WTC11 (cell line): ENCODE measurements at regions not wholly inside any gene's neighbourhood (a gene's known extent, or its start where the extent isn't known, plus 50 kb on each side); places are given as distances from the start of the nearest gene placed in this dataset.

Experiments
- ATAC-seq: fragments of 200-7000 bp; cut with Tn5 transposase; 2 replicates; pipeline ENCODE4 v1.10.0; 2021; ENCODE audit warnings: mild to moderate bottlenecking, moderate library complexity
- CTCF ChIA-PET: fragments of 300-600 bp; sonication (Branson Sonifier 250); formaldehyde crosslinking; loops from one replicate; lab custom pipeline; 2021; ENCODE audit warnings: antibody characterized with exemption; lab: Charles Lee
- POLR2A ChIA-PET: fragments of 350-600 bp; sonication (Branson Sonifier 250); formaldehyde crosslinking; loops from one replicate; lab custom pipeline; 2021; ENCODE audit warnings: antibody characterized with exemption; lab: Charles Lee
- DNase-seq: peaks from one replicate; pipeline ENCODE4 v3.0.0; 2021; ENCODE audit warnings: low spot score
- H3K27ac Mint-ChIP-seq: 2 replicates; pipeline ENCODE4 v1.8.0; 2021; ENCODE audit warnings: mixed read lengths
- H3K27me3 Mint-ChIP-seq: 2 replicates; pipeline ENCODE4 v1.8.0; 2021; ENCODE audit warnings: low read depth, mild to moderate bottlenecking, moderate library complexity, mixed read lengths
- H3K36me3 Mint-ChIP-seq: 2 replicates; pipeline ENCODE4 v1.8.0; 2021; ENCODE audit warnings: mixed read lengths
- H3K4me1 Mint-ChIP-seq: 2 replicates; pipeline ENCODE4 v1.8.0; 2022; ENCODE audit warnings: mixed read lengths
- H3K4me3 Mint-ChIP-seq: 2 replicates; pipeline ENCODE4 v1.8.0; 2021; ENCODE audit warnings: mild to moderate bottlenecking, moderate library complexity, mixed read lengths
- H3K9me3 Mint-ChIP-seq: 2 replicates; pipeline ENCODE4 v1.8.0; 2021; ENCODE audit warnings: mixed read lengths
- AR ChIP-seq: fragments of 250-450 bp; sonication (Bioruptor Pico); IDR thresholded peaks from 2 replicates; pipeline ENCODE4 v1.9.0; 2021; ENCODE audit warnings: mild to moderate bottlenecking
- CBFB ChIP-seq: sonication (generic); formaldehyde crosslinking; IDR thresholded peaks from 2 replicates; pipeline ENCODE4 v1.8.1; 2022; ENCODE audit warnings: mild to moderate bottlenecking, low read depth, missing genetic modification reagents
- ERG ChIP-seq: fragments of 250-450 bp; sonication (Bioruptor Pico); IDR thresholded peaks from 2 replicates; pipeline ENCODE4 v1.8.0; 2021; ENCODE audit warnings: mild to moderate bottlenecking
- MXD4 ChIP-seq: fragments of 250-450 bp; sonication (Bioruptor Pico); IDR thresholded peaks from 2 replicates; pipeline ENCODE4 v1.8.0; 2021; ENCODE audit warnings: mild to moderate bottlenecking, moderate library complexity, borderline replicate concordance
- PREB ChIP-seq: sonication (generic); formaldehyde crosslinking; IDR thresholded peaks from 2 replicates; pipeline ENCODE4 v1.8.1; 2022; ENCODE audit warnings: mild to moderate bottlenecking, missing genetic modification reagents, moderate library complexity, borderline replicate concordance
- SMAD3 ChIP-seq: sonication (generic); formaldehyde crosslinking; IDR thresholded peaks from 2 replicates; pipeline ENCODE4 v1.8.0; 2022; ENCODE audit warnings: missing genetic modification reagents, mild to moderate bottlenecking, borderline replicate concordance
- SMAD4 ChIP-seq: sonication (generic); formaldehyde crosslinking; IDR thresholded peaks from 2 replicates; pipeline ENCODE4 v1.8.0; 2022; ENCODE audit warnings: mild to moderate bottlenecking, missing genetic modification reagents
- TCF7 ChIP-seq: sonication (generic); formaldehyde crosslinking; IDR thresholded peaks from 2 replicates; pipeline ENCODE4 v1.8.0; 2022; ENCODE audit warnings: mild to moderate bottlenecking, low read depth, missing genetic modification reagents, moderate library complexity
- ZBTB43 ChIP-seq: sonication (generic); formaldehyde crosslinking; IDR thresholded peaks from 2 replicates; pipeline ENCODE4 v1.8.1; 2023; ENCODE audit warnings: mild to moderate bottlenecking, missing genetic modification reagents
- ZMAT4 ChIP-seq: fragments of 250-450 bp; sonication (Bioruptor Pico); IDR thresholded peaks from 2 replicates; pipeline ENCODE4 v1.9.0; 2021; ENCODE audit warnings: mild to moderate bottlenecking
- ZNF263 ChIP-seq: sonication (generic); formaldehyde crosslinking; IDR thresholded peaks from 2 replicates; pipeline ENCODE4 v1.8.1; 2022; ENCODE audit warnings: low read depth, mild to moderate bottlenecking, moderate library complexity, missing genetic modification reagents
- ZNF281 ChIP-seq: sonication (generic); formaldehyde crosslinking; IDR thresholded peaks from 2 replicates; pipeline ENCODE4 v1.8.0; 2023; ENCODE audit warnings: mild to moderate bottlenecking, missing genetic modification reagents
- ZNF317 ChIP-seq: sonication (generic); formaldehyde crosslinking; IDR thresholded peaks from 2 replicates; pipeline ENCODE4 v1.8.1; 2023; ENCODE audit warnings: low read depth, mild to moderate bottlenecking, moderate library complexity, missing genetic modification reagents, borderline replicate concordance
- ZNF416 ChIP-seq: fragments of 250-450 bp; sonication (Bioruptor Pico); IDR thresholded peaks from 2 replicates; pipeline ENCODE4 v1.9.0; 2021; ENCODE audit warnings: mild to moderate bottlenecking, inconsistent platforms
- ZNF423 ChIP-seq: fragments of 250-450 bp; sonication (Bioruptor Pico); IDR thresholded peaks from 2 replicates; pipeline ENCODE4 v2.1.2; 2022; ENCODE audit warnings: mild to moderate bottlenecking, moderate library complexity
- ZNF512 ChIP-seq: sonication (generic); formaldehyde crosslinking; IDR thresholded peaks from 2 replicates; pipeline ENCODE4 v1.8.1; 2022; ENCODE audit warnings: missing genetic modification reagents, borderline replicate concordance
- ZSCAN18 ChIP-seq: fragments of 250-450 bp; sonication (Bioruptor Pico); IDR thresholded peaks from 2 replicates; pipeline ENCODE4 v2.1.2; 2022; ENCODE audit warnings: mild to moderate bottlenecking, moderate library complexity

GRCh38 chr2:104250635-104251034 is 603.3 kb upstream of the POU3F3 start:
- H3K4me1 Mint-ChIP-seq, result peaks cover 6% of the 10 kb centered on the region; the same call in 1 of the 2 replicates
- no peak for DNase-seq
- peaks cover 2% of the 10 kb centered on the region for H3K36me3 Mint-ChIP-seq
- ATAC-seq, result no peak
- no peak overlapping the region for H3K27ac Mint-ChIP-seq
- H3K27me3 Mint-ChIP-seq, result no peaks in the 10 kb centered on the region
- TF ChIP-seq ZBTB43 (CRISPR knock-in tag) (no peak), AR (CRISPR knock-in tag) (no peak), ZNF416 (CRISPR knock-in tag) (no peak), ZNF512 (CRISPR knock-in tag) (no peak), ZNF263 (CRISPR knock-in tag) (no peak), ZNF317 (no peak), ZSCAN18 (no peak), ERG (CRISPR knock-in tag) (no peak), ZNF281 (CRISPR knock-in tag) (no peak), SMAD4 (CRISPR knock-in tag) (no peak), ZMAT4 (CRISPR knock-in tag) (no peak), ZNF423 (CRISPR knock-in tag) (no peak), CBFB (CRISPR knock-in tag) (no peak), PREB (no peak), MXD4 (CRISPR knock-in tag) (no peak), SMAD3 (no peak), TCF7 (no peak)
- POLR2A ChIA-PET, result no interaction called here
- H3K4me3 Mint-ChIP-seq, result no peak overlapping the region
- CTCF ChIA-PET, result no interaction called here
- peaks cover 28% of the 10 kb centered on the region for H3K9me3 Mint-ChIP-seq
